GM12873 (cell line): ENCODE measurements at regions not wholly inside any gene's neighbourhood (a gene's known extent, or its start where the extent isn't known, plus 50 kb on each side); places are given as distances from the start of the nearest gene placed in this dataset.

Source experiments
- CTCF ChIP-seq: IDR thresholded peaks from 2 replicates; pipeline ENCODE4 v1.5.1; 2012; ENCODE audit warnings: low read depth, mild to moderate bottlenecking, moderate library complexity, low read length, control low read depth; ENCODE audit not compliant: insufficient read depth; ENCODE audit errors: missing control alignments

- TF ChIP-seq CTCF, result no peak
These were observed 393.7 kb downstream of the ETS1 start for GRCh38 chr11:128193615-128194014.

GRCh38 chr11:128190312-128190711 lies 397.0 kb downstream of the ETS1 start:
- no peak for TF ChIP-seq CTCF

- no peak for TF ChIP-seq CTCF
These were observed 397.5 kb downstream of the ETS1 start for GRCh38 chr11:128189823-128190222.

GRCh38 chr11:128188346-128189004 lies 398.9 kb downstream of the ETS1 start:
- no peak for TF ChIP-seq CTCF

- no peak for TF ChIP-seq CTCF
These were observed 399.5 kb downstream of the ETS1 start for GRCh38 chr11:128187835-128188234.

- no peak for TF ChIP-seq CTCF
These were observed 400.0 kb downstream of the ETS1 start for GRCh38 chr11:128187377-128187776.

- TF ChIP-seq CTCF, result no peak
These were observed 402.4 kb downstream of the ETS1 start for GRCh38 chr11:128184981-128185380.
